Amygdala (tissue), 56 donors: ENCODE measurements at regions not wholly inside any gene's neighbourhood (a gene's known extent, or its start where the extent isn't known, plus 50 kb on each side); places are given as distances from the start of the nearest gene placed in this dataset.
"Not testable (repeated sequence)": the region's sequence is repeated elsewhere in the genome, so short reads cannot be mapped to it uniquely, and the experiment has no call there.

Experiments used
- DNase-seq, 56 donors: peaks; one replicate each; lab custom pipeline; 2025; lab: John Stamatoyannopoulos, UW

DNA sequence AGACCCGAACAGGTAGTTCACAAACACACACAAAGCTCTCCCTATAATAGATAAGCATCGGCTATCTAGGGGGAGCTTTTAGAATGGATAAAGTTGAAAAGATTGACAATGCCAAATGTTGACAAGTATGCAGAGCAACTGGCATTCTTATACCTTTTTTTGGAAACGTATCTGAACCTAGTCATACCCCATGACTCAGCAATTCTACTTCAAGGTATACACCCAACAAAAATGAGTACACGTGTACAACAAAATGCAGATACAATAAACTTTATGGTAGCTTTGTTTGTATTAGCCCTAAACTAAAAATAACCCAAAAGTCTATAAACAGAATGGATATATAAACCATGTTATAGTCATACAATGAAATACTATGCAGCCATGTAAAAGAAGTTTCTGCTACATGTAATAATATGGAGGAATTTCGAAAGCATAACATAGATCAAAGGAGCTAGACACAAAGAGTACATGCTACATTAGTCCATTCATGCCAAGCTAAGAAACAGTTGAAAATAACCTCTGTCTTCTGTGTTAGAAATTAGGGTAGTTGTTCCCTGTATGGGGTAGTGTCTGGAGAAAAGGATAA is 718.5 kb upstream of the ZNF608 start:
- DNase-seq = no peak

DNA sequence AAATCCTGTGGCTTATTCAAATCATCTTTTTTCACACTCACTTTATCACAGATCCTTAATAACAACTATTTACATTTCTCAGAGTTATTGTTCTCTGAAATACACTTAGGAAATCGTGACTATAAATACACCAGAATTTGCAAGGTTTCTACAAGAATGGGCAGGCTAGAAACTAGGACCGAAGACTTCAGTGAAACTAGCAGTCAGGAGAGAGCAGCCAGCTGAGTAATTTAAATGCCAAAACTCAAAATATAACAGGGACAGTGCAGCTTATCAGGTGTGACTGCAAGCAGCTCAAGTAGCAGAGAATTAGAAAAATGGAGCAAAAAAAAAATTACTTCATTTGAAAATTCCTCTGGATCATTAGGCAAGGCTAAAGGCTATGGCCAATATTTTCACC is 719.3 kb upstream of the ZNF608 start:
- no peak for DNase-seq

DNA sequence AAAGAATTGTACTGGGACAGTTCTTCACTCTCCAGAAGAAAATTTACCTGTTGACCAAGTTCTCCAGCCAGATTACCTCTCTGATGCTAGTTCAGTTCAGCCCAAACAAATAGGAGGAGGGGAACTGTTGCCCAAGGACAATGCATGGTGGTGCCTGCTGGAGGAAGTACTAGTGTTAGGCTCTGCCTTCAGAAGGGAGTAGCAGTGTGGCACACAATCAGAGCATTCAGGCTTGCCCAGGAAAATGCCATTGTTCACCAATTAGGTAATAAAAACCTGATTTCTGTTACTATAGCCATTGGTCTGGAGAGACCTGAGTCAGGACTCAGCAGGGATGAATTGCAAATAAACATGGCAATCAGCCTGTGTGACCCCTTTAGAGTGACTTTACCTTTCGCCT is 720.8 kb upstream of the ZNF608 start:
- DNase-seq = no peak

DNA sequence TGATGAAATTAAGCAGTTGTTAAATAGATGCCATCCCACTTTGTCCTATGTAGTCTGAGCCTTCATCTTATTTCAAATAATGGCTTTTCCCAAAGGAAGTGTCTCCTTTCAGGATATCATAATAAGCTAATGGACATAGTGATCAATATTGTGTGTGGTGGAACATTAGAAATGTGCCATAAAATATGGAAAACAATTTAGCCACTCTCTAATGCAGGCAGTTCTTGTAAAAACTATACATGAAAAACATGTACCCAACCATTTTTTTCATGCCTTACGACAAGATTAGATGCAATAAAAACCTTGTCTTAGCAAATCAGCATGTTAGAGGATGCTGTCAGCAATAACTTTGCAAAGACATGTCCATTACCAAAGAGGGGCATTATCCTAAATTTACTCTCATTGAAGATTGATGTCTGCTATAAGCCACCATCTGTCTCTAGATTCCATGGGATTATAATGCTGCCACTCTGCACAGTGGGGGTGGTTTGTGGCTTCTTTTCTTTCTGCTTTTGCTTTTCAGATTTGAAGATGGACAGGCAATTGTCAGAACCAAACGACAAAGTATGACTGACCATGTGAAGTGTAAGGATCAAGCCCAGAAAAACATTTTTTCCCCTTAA is 724.0 kb upstream of the ZNF608 start:
- no peak for DNase-seq

DNA sequence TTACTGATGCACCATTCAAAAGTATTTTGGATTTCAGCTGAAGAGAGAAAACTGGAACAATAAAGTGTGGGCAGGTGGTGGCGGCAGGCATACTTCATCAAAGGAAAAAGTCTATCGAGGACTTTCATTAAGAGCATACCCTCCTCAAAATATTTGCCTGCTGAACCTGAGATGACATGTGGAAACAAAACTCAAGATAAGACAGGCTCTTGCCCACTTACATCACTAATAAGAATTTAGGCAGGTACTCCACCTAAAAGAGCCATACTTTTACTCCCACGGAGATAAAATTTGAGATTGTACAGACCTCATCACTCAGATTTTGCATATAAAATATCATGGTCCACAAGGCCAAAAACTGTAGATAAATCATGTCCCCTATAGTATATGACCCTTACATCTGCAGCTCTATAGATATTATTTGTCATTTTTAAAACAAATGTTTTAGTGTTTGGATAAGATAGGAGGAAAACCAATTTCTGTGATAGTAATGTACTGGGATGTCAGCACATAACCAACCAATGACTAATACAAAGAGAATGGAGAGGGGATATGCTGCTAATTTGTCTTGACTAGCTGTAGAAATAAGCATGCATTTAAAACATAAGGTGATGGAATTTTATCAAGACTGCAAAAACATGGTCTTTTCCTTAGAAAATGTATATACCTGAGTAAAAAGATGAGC is 730.6 kb upstream of the ZNF608 start:
- DNase-seq = no peak

DNA sequence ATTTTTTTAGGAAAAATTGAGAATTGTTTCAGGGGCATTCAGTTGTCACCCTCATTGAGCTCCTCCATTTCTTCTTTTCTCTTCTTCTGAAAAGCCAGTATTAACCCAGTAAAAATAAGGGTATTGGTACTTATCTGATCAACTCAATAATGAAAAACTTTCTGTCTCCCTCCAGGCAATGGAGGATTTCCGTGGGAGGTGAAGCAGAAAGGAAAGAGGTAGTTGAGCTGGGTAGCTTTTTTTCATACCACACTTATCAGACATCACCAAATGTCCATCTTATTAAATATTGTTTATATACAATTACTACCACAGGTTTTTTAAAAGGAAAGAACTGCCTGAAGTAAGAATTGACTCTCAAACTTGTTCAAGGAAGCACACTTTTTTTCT is 731.1 kb upstream of the ZNF608 start:
- DNase-seq = no peak

DNA sequence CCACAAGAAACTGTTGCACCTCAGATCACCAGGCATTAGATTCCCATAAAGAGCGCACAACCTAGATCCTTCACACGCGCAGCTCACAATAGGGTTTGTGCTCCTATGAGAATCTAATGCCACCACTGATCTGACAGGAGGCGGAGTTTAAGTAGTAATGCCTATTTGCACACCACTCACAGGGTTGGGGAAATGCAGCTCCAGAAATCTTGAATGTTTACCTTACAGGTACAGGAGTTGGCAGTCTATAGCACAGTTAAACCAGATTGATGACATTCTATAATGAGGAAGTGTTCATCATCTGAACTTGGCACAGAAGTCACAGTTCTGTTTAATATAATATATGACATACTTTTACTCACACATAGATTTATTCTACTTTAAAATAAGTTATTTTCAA is 732.2 kb upstream of the ZNF608 start:
- DNase-seq = no peak

DNA sequence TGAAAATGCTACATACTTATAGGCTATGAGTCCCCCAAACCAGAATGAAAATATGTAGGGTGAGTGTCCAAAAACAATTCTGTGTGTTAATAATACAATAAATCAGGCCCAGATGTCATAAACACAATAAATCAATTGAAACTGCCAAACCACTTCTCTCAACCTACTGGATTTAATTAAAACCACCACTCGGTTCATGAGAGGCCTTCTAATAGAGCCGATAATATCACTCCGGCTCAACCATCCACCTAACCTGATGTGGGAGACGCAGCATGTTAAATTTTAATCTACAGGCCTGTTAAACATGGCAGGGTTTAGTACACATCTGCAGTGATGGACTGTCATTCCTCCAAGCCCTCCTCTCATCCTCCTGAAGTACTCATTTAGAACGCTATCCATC is 734.5 kb upstream of the ZNF608 start:
- DNase-seq = no peak

DNA sequence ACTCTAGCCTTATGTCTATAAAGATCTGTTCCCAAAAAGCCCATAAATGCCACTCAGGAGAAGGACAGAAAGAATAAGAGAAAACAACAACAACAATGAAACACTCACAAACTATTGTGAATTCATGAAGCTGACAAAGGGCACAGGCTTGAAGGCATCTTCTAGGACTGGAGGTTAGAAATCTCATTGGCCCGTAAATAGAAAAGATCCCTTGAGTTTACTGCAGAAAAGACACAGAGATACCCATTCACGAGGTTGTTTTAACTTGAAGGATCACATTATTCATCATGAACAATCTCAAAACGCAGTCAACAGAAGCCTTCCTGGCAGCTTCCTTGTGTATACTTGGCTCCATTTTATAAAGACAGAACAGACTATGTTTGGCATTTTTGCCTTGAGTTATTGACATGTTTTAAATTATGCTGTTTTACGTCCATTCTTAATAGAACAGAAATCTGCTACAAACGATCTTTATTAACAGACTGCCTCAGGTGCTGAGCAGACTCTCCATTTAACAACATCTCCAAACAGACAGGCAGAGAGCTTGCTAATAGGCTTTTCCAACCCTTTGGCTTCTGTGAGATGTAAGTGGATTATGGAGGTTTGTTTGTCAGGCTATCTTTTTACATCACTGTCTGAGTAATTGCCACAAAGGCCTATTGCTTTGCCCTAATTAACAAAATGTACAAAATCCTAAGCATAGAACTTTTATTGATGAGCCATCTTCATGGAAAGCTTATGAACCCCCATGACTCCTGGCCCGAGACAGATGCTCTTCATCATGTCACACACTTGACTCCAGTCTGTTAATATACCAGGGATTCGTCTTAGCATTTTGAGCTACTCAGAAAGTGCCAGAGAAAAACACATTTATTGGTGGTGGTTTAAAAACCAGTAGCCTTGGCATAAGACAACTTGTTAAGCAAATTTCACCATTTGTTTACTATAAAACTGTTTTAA is 735.3 kb upstream of the ZNF608 start:
- peak in 1 of 56 donors; percentile 6 for DNase-seq

DNA sequence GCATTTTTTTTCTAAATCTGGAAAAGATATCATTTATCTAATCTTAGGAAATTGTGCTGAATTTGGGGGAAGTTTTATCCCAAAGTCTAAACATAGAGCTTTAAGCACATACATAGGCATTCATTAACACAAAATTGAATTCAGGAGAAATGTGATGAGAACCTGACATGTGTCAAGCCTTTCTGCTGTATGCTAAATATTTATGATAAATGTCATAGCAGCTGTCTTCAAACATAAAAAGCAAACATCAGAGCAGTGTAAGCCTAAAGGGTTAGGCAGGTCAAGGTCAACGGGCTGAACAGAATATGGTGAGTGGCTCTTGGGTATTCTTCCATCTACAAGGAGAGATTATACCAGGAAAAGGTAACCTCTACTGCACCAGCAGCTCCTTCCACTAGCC is 737.2 kb upstream of the ZNF608 start:
- no peak for DNase-seq

DNA sequence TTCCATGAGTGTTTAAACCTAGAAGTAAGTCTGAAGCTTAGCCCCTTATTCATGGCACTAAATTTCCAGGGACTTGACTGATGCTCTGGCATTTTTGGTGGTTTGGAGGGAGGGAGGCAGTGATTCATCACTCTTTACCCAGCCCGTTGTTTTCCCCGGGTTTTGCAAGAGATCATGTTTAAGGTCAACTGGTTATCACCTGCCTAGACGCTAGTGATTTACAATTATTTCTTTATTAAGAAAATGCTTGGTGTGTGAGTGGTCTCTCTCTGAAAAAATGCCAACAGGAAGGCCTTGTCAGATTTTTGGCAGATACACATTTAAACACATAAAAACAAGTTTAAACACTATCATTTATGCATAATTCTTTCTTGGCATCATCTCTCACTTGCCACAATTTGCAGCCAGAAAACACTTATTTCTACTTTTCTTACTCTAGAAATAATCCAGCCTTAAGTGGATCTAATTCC is 737.9 kb upstream of the ZNF608 start:
- DNase-seq = peak in 1 of 56 donors; percentile 17

DNA sequence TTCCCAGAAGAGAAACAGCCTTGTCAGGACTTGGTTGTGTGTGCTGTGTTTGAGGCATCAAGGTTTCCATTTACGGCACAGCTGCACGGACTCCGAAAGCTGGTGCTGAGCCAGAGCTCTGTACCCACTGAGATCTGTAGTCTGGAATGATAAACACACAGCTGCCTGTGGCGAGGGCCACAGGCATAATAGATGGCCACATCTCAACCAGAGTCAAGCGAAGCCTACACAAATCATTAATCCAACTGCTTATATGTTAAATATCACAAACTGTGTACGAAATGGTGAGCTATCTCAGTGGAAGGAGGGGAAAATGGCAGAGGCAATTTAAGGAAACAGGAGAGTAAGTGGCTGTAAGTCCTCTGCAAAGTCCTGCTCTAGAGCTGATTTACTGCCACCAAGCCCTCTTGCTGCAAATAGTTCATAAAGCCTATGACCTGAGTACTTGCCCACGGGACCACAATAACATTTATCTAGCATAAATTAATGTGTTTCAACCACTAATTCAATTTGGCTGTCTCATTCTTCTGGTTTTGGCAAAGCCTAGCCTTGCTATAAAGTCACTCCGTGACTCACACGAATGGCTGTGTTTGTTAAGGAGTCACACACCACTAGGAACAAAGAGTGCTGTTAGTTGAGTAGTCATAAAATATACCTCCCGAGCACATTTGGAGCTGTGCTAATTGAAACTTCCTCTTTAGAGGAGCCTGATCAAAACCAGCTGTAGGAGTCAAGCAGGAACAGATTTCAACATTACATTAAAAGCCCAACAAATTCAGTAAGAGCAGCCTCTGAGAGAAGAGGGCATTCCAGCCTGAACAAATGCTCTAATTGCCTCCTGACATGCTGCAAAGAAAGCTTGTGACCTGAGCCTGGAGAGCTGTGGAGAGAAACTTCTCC is 738.6 kb upstream of the ZNF608 start:
- peak in 53 of 56 donors; percentile 19 to 88 (median 60) for DNase-seq

DNA sequence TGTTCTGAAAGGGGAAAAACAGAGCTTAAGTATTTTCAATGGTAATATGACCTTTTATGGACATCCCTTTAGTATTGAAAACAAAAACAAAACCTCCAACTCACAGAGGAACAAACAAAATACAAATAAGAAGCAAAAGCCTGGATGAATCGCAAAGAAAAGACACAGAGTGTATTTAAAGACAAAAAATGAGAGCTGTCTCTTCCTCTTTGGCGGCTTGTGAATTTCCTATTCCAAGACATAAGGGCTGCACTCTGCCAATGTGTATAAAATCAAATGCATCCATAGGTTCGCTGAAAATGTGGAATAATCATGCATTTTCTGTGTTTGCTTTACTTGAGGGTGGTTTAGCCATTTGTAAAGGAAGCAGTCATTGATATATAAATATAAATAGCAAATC is 739.3 kb upstream of the ZNF608 start:
- DNase-seq = no peak

DNA sequence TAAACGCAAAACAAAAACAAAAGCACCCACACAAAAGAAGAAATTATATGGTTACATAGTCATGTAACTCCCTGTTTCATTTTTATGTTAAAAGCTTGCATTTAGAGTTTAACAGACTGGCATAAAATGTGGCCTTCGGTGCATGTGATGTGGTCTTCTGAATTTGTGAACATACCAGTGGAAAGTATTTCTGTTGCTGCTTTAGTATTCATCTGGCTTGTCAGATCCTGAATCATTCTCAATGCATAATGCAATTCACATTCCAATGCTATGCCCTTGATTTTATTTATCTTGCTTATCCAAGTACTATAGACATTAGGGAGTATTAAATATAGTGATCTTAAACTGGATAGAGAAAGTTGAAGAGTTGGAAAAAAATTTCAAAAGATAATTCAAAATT is 740.2 kb upstream of the ZNF608 start:
- DNase-seq = no peak

DNA sequence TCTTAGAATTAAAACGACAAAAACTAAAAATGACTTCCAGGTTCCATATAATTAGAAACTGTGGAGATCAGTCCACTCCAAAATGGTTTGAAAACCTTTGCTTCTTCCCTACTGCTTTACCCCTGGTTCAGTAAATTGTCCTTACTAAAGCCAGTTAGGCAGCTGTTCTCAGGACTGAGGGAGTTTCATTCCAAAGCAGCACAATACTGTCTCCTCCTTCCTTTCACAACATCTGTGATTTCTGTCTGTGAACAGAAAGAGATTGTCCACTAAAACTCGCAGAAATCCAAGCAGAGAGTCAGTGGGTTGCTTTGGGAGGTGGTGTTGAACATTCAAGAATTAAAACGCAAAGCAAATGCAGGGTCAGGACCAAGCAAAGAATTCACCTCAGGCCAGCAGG is 740.8 kb upstream of the ZNF608 start:
- peak in 1 of 56 donors; percentile 32 for DNase-seq

DNA sequence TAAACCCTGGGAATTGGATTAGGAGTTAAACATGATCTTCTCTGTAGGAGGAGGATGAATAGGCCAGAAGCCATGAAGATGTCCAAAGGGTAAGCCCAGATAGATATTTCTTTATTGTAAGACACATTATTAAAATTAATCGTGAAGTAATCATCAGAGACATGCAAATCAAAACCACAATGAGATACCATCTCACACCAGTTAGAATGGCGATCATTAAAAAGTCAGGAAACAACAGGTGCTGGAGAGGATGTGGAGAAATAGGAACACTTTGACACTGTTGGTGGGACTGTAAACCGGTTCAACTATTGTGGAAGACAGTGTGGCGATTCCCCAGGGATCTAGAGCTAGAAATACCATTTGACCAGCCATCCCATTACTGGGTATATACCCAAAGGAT is 741.2 kb upstream of the ZNF608 start:
- DNase-seq = not testable (repeated sequence)

DNA sequence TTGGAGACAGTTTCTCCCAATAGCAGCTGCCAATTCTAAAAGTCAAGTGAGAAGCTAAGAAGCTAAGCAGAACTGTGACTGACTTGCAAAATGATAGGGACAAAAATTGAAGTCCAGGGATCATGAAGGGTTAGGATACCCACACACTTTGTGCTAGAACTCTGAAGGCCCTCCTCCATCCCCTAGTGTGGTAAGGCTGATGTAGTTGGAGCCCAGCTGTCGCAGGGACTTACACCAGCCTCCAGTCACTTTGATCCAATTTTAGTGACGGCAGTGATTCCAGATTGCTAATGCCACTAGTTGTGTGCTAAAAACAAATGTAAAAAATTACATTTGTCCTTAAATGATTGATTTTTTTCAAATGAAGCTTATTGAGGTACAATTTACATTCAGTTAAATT is 742.7 kb upstream of the ZNF608 start:
- DNase-seq = no peak

DNA sequence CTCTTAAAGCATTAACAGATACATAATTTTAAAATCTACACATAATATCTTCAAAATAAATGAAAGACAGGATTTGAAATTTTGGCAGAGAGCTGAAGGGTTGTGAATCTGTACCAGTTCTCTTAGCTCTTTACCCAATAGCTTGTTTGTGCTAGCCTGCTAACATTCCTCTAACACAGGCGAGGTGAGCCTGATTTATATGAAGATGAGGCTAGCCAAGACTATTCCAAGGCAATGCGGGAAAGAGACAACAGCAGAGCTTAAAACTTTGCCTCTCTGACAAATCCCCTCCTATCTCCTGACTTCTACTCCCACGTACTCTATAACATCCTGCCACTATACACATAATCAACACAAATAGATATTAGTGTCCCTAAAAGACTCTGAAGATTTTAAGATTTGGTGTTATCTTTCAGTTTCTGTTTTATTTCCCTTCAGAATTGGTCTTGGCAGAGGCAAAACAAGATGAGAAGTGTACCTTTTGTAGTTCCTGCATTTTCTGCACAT is 745.6 kb upstream of the ZNF608 start:
- no peak for DNase-seq

DNA sequence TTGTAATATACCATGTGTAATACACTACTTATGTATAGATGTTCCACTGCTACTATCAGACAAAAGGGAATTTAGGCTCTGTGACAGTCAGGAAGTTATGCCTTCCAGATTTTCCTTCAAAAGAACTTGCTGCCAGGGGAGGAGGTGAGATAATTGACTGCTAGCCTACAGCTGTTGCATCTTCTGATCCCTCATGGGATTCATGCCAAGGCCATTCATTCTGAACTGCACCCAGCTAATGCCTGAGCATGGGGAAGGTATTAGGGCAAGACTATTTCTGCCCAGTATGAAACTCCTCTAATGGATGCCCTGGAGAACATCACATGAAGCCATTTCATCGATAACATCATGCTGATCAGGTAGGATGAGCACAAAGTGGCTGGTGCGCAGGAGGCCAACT is 746.5 kb upstream of the ZNF608 start:
- no peak for DNase-seq

DNA sequence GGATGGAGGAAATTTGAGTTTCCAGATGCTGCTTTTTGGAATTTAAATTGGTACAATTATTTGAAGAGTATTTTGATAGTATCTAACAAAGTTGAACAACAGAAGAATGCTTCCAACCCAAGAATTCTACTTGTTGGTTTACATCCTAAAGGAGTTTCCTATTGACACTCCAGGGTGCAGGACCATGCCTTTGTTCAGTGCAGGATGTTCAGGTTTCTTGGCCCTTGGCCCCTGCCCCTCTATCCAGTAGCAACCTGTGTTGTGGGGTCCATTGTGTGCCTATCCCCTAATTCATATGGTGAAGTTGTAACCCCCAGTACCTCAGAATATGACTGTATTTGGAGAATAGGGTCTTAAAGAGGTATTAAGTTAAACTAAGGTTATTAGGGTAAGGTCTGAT is 750.0 kb upstream of the ZNF608 start:
- no peak for DNase-seq
